ENCODE measurements at regions not wholly inside any gene's neighbourhood (a gene's known extent, or its start where the extent isn't known, plus 50 kb on each side); places are given as distances from the start of the nearest gene placed in this dataset.

DNA sequence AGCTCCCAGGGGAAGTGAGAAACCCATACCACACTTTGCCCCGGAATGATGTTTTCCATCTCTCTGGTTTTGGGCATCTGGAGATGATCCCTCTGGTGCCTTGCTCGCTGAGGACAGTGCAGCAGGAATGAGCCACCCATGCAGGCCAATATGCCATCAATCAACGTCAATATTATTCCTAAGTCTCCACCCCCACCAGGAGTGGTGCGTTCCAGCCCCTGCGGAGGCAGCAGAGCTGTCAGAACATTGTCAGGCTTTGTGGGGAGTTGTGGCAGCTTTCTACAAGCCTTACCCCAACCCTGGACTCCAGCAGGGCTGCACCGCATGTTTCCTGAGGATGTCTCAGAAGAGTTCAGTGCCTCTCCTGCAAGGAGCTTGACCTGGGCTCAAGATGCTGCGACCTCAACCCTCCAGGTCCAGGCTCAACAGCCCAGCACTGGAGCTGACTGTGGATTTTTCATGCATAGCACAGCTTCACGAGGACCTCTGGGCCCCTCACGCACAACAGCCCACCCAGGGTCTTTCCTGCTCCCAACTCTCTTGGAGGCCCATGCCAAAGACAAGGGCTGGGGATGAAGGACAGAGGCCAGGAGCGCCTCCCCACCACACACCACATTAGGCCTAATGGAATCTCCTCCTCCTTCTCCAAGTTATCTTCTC, 67.5 kb downstream of the PSMG1 start:
- TF ChIP-seq SPI1 (IDR thresholded peaks at IDR 0.05; ENCODE audit: borderline replicate concordance, low read depth) = no peak
- Histone ChIP-seq H3K27me3 (ENCODE audit: insufficient read depth, poor library complexity, severe bottlenecking) (no peaks in the 10 kb centered on the region), H3K4me3 (replicated peaks; ENCODE audit: insufficient read depth, low read length) (no peak overlapping the region), H3K27ac (replicated peaks) (no peak overlapping the region)
- no peak for DNase-seq (ENCODE audit: low read depth in 1 of 2, low spot score in 1 of 2)

GRCh38 chr21:39114871-39115575, 68.2 kb downstream of the PSMG1 start:
- Histone ChIP-seq H3K27ac (replicated peaks) (no peak overlapping the region), H3K4me3 (replicated peaks; ENCODE audit: insufficient read depth, low read length) (no peak overlapping the region), H3K27me3 (ENCODE audit: insufficient read depth, poor library complexity, severe bottlenecking) (no peaks in the 10 kb centered on the region)
- no peak for TF ChIP-seq CTCF (IDR thresholded peaks at IDR 0.05; ENCODE audit: insufficient read depth, low read length)
- TF ChIP-seq, protein P1, sequence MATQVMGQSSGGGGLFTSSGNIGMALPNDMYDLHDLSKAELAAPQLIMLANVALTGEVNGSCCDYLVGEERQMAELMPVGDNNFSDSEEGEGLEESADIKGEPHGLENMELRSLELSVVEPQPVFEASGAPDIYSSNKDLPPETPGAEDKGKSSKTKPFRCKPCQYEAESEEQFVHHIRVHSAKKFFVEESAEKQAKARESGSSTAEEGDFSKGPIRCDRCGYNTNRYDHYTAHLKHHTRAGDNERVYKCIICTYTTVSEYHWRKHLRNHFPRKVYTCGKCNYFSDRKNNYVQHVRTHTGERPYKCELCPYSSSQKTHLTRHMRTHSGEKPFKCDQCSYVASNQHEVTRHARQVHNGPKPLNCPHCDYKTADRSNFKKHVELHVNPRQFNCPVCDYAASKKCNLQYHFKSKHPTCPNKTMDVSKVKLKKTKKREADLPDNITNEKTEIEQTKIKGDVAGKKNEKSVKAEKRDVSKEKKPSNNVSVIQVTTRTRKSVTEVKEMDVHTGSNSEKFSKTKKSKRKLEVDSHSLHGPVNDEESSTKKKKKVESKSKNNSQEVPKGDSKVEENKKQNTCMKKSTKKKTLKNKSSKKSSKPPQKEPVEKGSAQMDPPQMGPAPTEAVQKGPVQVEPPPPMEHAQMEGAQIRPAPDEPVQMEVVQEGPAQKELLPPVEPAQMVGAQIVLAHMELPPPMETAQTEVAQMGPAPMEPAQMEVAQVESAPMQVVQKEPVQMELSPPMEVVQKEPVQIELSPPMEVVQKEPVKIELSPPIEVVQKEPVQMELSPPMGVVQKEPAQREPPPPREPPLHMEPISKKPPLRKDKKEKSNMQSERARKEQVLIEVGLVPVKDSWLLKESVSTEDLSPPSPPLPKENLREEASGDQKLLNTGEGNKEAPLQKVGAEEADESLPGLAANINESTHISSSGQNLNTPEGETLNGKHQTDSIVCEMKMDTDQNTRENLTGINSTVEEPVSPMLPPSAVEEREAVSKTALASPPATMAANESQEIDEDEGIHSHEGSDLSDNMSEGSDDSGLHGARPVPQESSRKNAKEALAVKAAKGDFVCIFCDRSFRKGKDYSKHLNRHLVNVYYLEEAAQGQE (IDR thresholded peaks at IDR 0.05; ENCODE audit: insufficient replicate concordance, low read depth) = no peak
- no peak for TF ChIP-seq GABPA (IDR thresholded peaks at IDR 0.05; ENCODE audit: low read depth)
- DNase-seq (ENCODE audit: low read depth in 1 of 2, low spot score in 1 of 2) = no peak

- no peaks in the 10 kb centered on the region for H3K27me3 ChIP-seq (ENCODE audit: insufficient read depth, poor library complexity, severe bottlenecking)
- no peak overlapping the region for H3K27ac ChIP-seq (replicated peaks)
- no peak for DNase-seq (ENCODE audit: low read depth in 1 of 2, low spot score in 1 of 2)
Observed at GRCh38 chr21:39111931-39112550, 71.2 kb downstream of the PSMG1 start.

More at GRCh38 chr21:39111931-39112550, 71.2 kb downstream of the PSMG1 start:
- no peak overlapping the region for H3K4me3 ChIP-seq (replicated peaks; ENCODE audit: insufficient read depth, low read length)
- TF ChIP-seq, protein P1 (IDR thresholded peaks at IDR 0.05; ENCODE audit: insufficient replicate concordance, low read depth) = no peak
- no peak for TF ChIP-seq CTCF (IDR thresholded peaks at IDR 0.05; ENCODE audit: insufficient read depth, low read length)

All from HL-60 (cell line).